Neural cell (in vitro differentiated cells): ENCODE measurements at regions not wholly inside any gene's neighbourhood (a gene's known extent, or its start where the extent isn't known, plus 50 kb on each side); places are given as distances from the start of the nearest gene placed in this dataset.

ENCODE experiments used
- H2AFZ ChIP-seq: fragments of 200-600, 300-800 bp; sonication (generic), shearing (Covaris generic); 2 replicates; pipeline ENCODE4 v1.6.0; 2014; ENCODE audit warnings: low read depth, mild to moderate bottlenecking, antibody characterized with exemption, low read length, moderate library complexity
- H3F3A ChIP-seq: fragments of 200-600 bp; shearing (Covaris generic); 2 replicates; pipeline ENCODE4 v1.6.1; 2016; ENCODE audit warnings: mild to moderate bottlenecking, moderate library complexity, mixed read lengths, antibody characterized with exemption, low read length; ENCODE audit not compliant: insufficient read depth, poor library complexity, severe bottlenecking
- H3K27ac ChIP-seq: fragments of 200-600, 300-800 bp; sonication (generic), shearing (Covaris generic); 2 replicates; pipeline ENCODE4 v1.5.1; 2014; ENCODE audit warnings: mild to moderate bottlenecking, low read length, moderate library complexity
- H3K27me3 ChIP-seq: fragments of 300-800, 200-600 bp; sonication (generic), shearing (Covaris generic); 2 replicates; pipeline ENCODE4 v1.6.0; 2014; ENCODE audit warnings: mild to moderate bottlenecking, low read depth, low read length, moderate library complexity; ENCODE audit not compliant: insufficient read depth
- H3K36me3 ChIP-seq: fragments of 300-800, 200-600 bp; sonication (generic), shearing (Covaris generic); 2 replicates; pipeline ENCODE4 v1.5.1; 2014; ENCODE audit warnings: mild to moderate bottlenecking, antibody characterized with exemption, low read length, moderate library complexity; ENCODE audit not compliant: insufficient read depth
- H3K4me2 ChIP-seq: fragments of 300-800, 200-600 bp; sonication (generic), shearing (Covaris generic); 2 replicates; pipeline ENCODE4 v1.6.0; 2014; ENCODE audit warnings: mild to moderate bottlenecking, low read length
- H3K4me3 ChIP-seq: fragments of 300-800, 200-600 bp; sonication (generic), shearing (Covaris generic); 2 replicates; pipeline ENCODE4 v1.5.1; 2014; ENCODE audit warnings: mild to moderate bottlenecking, low read length, moderate library complexity
- H3K79me2 ChIP-seq: fragments of 200-600 bp; shearing (Covaris generic); replicated peaks from 2 replicates; pipeline ENCODE4 v1.6.0; 2014; ENCODE audit warnings: mild to moderate bottlenecking, low read length, moderate library complexity; ENCODE audit not compliant: insufficient read depth
- H3K9ac ChIP-seq: fragments of 300-800, 200-600 bp; sonication (generic), shearing (Covaris generic); 2 replicates; pipeline ENCODE4 v1.6.1; 2016; ENCODE audit warnings: mild to moderate bottlenecking, low read length, mixed read lengths
- H3K9me2 ChIP-seq: fragments of 200-600 bp; shearing (Covaris generic); 2 replicates; pipeline ENCODE4 v1.6.1; 2016; ENCODE audit warnings: mild to moderate bottlenecking, low read length, mixed read lengths; ENCODE audit not compliant: insufficient read depth
- H3K9me3 ChIP-seq: fragments of 200-600, 300-800 bp; sonication (generic), shearing (Covaris generic); 2 replicates; pipeline ENCODE4 v1.6.1; 2016; ENCODE audit warnings: mild to moderate bottlenecking, mixed run types, low read length, moderate library complexity, mixed read lengths
- H4K20me1 ChIP-seq: fragments of 200-600 bp; shearing (Covaris generic); 2 replicates; pipeline ENCODE4 v1.6.1; 2016; ENCODE audit warnings: mild to moderate bottlenecking, mixed run types; ENCODE audit not compliant: insufficient read depth
- EP300 ChIP-seq: fragments of 450-650 bp; conservative IDR thresholded peaks from 2 replicates; pipeline ENCODE4 v1.6.1; 2014; ENCODE audit warnings: antibody characterized with exemption, mild to moderate bottlenecking, moderate library complexity; ENCODE audit not compliant: poor library complexity, severe bottlenecking
- EZH2 ChIP-seq: fragments of 200-600, 300-800 bp; shearing (Covaris generic), sonication (generic); IDR thresholded peaks from 2 replicates; pipeline ENCODE4 v1.6.1; 2014; ENCODE audit warnings: antibody characterized with exemption, low read length, borderline replicate concordance, mild to moderate bottlenecking; ENCODE audit not compliant: insufficient read depth, poor library complexity, severe bottlenecking
- MXI1 ChIP-seq: fragments of 450-650 bp; conservative IDR thresholded peaks from 2 replicates; pipeline ENCODE4 v1.6.1; 2014; ENCODE audit warnings: antibody characterized with exemption, mild to moderate bottlenecking; ENCODE audit not compliant: poor library complexity, severe bottlenecking
- POLR2AphosphoS5 ChIP-seq: IDR thresholded peaks from 2 replicates; pipeline ENCODE4 v1.6.1; 2012
- RAD21 ChIP-seq: fragments of 450-650 bp; conservative IDR thresholded peaks from 2 replicates; pipeline ENCODE4 v1.6.1; 2014; ENCODE audit warnings: antibody characterized with exemption, mild to moderate bottlenecking, moderate library complexity
- SMC3 ChIP-seq: fragments of 450-650 bp; conservative IDR thresholded peaks from 2 replicates; pipeline ENCODE4 v1.6.1; 2014; ENCODE audit warnings: antibody characterized with exemption, mild to moderate bottlenecking, moderate library complexity; ENCODE audit not compliant: poor library complexity
- TAF1 ChIP-seq: IDR thresholded peaks from 2 replicates; pipeline ENCODE4 v1.6.1; 2012; ENCODE audit warnings: low read depth
- TF ChIP-seq, protein P1 (sequence below): IDR thresholded peaks from 2 replicates; pipeline ENCODE4 v1.6.1; 2012; ENCODE audit warnings: borderline replicate concordance
- TF ChIP-seq, protein P2 (sequence below): fragments of 450-650 bp; IDR thresholded peaks from 2 replicates; pipeline ENCODE4 v1.5.1; 2014; ENCODE audit warnings: antibody characterized with exemption, mild to moderate bottlenecking, moderate library complexity; ENCODE audit not compliant: poor library complexity, severe bottlenecking

DNA sequence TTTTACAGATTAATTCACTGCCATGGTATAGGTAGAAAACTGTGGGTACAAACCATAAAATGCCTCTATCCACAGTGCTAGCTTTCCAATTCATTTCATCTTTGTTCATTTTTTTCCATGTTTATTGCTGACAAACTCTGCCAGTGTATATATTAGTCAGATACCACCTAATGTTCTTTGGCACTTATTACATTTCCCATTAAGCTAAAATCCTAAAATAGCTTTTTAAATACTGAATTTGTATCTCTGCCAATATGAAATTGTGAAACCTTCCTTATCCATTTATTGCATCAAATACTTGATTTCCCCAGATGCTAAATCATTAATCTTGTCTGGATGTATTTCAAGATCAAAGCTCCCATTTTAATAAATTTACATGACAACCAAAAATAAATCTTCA lies 150.1 kb upstream of the FSCB start:
- Histone ChIP-seq H3K27me3 (no peaks in the 10 kb centered on the region), H3K36me3 (no peaks in the 10 kb centered on the region), H4K20me1 (no peaks in the 10 kb centered on the region), H3K4me3 (no peak overlapping the region), H3K79me2 (no peaks in the 10 kb centered on the region), H3K9me2 (no peaks in the 10 kb centered on the region), H3F3A (peaks cover 3% of the 10 kb centered on the region), H3K4me2 (peak overlapping the region; percentile 22), H3K27ac (peak overlapping the region; percentile 50), H3K9me3 (no peaks in the 10 kb centered on the region), H2AFZ (peak overlapping the region; percentile 28), H3K9ac (no peak overlapping the region)
- TF ChIP-seq, protein P1, sequence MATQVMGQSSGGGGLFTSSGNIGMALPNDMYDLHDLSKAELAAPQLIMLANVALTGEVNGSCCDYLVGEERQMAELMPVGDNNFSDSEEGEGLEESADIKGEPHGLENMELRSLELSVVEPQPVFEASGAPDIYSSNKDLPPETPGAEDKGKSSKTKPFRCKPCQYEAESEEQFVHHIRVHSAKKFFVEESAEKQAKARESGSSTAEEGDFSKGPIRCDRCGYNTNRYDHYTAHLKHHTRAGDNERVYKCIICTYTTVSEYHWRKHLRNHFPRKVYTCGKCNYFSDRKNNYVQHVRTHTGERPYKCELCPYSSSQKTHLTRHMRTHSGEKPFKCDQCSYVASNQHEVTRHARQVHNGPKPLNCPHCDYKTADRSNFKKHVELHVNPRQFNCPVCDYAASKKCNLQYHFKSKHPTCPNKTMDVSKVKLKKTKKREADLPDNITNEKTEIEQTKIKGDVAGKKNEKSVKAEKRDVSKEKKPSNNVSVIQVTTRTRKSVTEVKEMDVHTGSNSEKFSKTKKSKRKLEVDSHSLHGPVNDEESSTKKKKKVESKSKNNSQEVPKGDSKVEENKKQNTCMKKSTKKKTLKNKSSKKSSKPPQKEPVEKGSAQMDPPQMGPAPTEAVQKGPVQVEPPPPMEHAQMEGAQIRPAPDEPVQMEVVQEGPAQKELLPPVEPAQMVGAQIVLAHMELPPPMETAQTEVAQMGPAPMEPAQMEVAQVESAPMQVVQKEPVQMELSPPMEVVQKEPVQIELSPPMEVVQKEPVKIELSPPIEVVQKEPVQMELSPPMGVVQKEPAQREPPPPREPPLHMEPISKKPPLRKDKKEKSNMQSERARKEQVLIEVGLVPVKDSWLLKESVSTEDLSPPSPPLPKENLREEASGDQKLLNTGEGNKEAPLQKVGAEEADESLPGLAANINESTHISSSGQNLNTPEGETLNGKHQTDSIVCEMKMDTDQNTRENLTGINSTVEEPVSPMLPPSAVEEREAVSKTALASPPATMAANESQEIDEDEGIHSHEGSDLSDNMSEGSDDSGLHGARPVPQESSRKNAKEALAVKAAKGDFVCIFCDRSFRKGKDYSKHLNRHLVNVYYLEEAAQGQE, result no peak
- TF ChIP-seq EZH2 (no peak), POLR2AphosphoS5 (no peak), EP300 (no peak), SMC3 (no peak), RAD21 (no peak), MXI1 (no peak), TAF1 (no peak)
- TF ChIP-seq, protein P2, sequence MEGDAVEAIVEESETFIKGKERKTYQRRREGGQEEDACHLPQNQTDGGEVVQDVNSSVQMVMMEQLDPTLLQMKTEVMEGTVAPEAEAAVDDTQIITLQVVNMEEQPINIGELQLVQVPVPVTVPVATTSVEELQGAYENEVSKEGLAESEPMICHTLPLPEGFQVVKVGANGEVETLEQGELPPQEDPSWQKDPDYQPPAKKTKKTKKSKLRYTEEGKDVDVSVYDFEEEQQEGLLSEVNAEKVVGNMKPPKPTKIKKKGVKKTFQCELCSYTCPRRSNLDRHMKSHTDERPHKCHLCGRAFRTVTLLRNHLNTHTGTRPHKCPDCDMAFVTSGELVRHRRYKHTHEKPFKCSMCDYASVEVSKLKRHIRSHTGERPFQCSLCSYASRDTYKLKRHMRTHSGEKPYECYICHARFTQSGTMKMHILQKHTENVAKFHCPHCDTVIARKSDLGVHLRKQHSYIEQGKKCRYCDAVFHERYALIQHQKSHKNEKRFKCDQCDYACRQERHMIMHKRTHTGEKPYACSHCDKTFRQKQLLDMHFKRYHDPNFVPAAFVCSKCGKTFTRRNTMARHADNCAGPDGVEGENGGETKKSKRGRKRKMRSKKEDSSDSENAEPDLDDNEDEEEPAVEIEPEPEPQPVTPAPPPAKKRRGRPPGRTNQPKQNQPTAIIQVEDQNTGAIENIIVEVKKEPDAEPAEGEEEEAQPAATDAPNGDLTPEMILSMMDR, result no peak

DNA sequence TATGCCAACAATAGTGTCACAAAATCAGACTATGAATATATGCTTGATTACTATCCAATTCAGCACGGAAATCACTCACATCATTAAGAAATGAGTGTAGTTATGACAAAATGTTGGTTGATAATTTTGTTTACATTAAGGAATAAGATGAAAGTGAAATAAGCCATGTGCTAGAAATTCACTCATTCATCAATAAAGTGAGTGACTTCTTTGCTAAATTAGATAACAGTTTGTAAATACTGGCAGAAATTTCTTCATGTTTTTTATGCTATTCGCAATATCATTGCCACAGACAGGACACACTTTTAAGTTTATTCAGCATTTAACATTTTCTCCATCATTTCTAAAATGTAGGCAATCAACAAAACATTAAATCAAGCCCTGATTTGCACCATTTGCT lies 147.5 kb upstream of the FSCB start:
- Histone ChIP-seq H3F3A (peaks cover 3% of the 10 kb centered on the region), H3K27me3 (no peaks in the 10 kb centered on the region), H3K27ac (no peak overlapping the region), H3K9me2 (no peaks in the 10 kb centered on the region), H4K20me1 (no peaks in the 10 kb centered on the region), H3K36me3 (no peaks in the 10 kb centered on the region), H2AFZ (no peak overlapping the region), H3K9ac (no peak overlapping the region), H3K4me2 (no peak overlapping the region), H3K9me3 (no peaks in the 10 kb centered on the region), H3K4me3 (no peak overlapping the region), H3K79me2 (no peaks in the 10 kb centered on the region)
- TF ChIP-seq EZH2, result no peak
- TF ChIP-seq TAF1, result no peak
- TF ChIP-seq POLR2AphosphoS5, result no peak
- TF ChIP-seq, protein P1, result no peak
- no peak for TF ChIP-seq SMC3
- TF ChIP-seq EP300, result no peak
- TF ChIP-seq, protein P2, result no peak
- no peak for TF ChIP-seq RAD21
- no peak for TF ChIP-seq MXI1
